H9 (cell line): ENCODE measurements at regions not wholly inside any gene's neighbourhood (a gene's known extent, or its start where the extent isn't known, plus 50 kb on each side); places are given as distances from the start of the nearest gene placed in this dataset.

Source experiments
- DNase-seq: peaks from one replicate; pipeline ENCODE4 v3.0.0-alpha.2; 2017
- H2AFZ ChIP-seq: one replicate; pipeline ENCODE4 v1.6.1; 2013; ENCODE audit warnings: mild to moderate bottlenecking, low read length, control low read depth, moderate library complexity
- H2AK5ac ChIP-seq: 2 replicates; pipeline ENCODE4 v1.6.1; 2013; ENCODE audit warnings: low read length, control low read depth, mixed read lengths; ENCODE audit not compliant: insufficient read length
- H2BK120ac ChIP-seq: one replicate; pipeline ENCODE4 v1.6.1; 2013; ENCODE audit warnings: low read depth, mild to moderate bottlenecking, low read length, control low read depth, inconsistent platforms; ENCODE audit not compliant: poor library complexity, severe bottlenecking
- H2BK12ac ChIP-seq: 2 replicates; pipeline ENCODE4 v1.6.1; 2013; ENCODE audit warnings: low read length, control low read depth, mixed read lengths, low read depth; ENCODE audit not compliant: insufficient read length
- H2BK15ac ChIP-seq: 2 replicates; pipeline ENCODE4 v1.6.1; 2013; ENCODE audit warnings: low read depth, low read length, control low read depth
- H2BK20ac ChIP-seq: one replicate; pipeline ENCODE4 v1.6.1; 2013; ENCODE audit warnings: low read depth, mild to moderate bottlenecking, low read length, control low read depth, inconsistent platforms; ENCODE audit not compliant: poor library complexity, severe bottlenecking
- H2BK5ac ChIP-seq: 2 replicates; pipeline ENCODE4 v1.6.1; 2013; ENCODE audit warnings: low read length, control low read depth, mixed read lengths; ENCODE audit not compliant: insufficient read length
- H3K14ac ChIP-seq: 2 replicates; pipeline ENCODE4 v1.6.1; 2013; ENCODE audit warnings: low read length, control low read depth; ENCODE audit not compliant: insufficient read depth
- H3K18ac ChIP-seq: 2 replicates; pipeline ENCODE4 v1.6.1; 2013; ENCODE audit warnings: low read depth, mild to moderate bottlenecking, mixed read lengths, low read length, control low read depth; ENCODE audit not compliant: insufficient read length
- H3K23ac ChIP-seq: 2 replicates; pipeline ENCODE4 v1.6.1; 2013; ENCODE audit warnings: low read length, control low read depth, mixed read lengths, low read depth; ENCODE audit not compliant: insufficient read length
- H3K23me2 ChIP-seq: 2 replicates; pipeline ENCODE4 v1.6.1; 2013; ENCODE audit warnings: low read depth, mild to moderate bottlenecking, mixed read lengths, low read length, control low read depth; ENCODE audit not compliant: insufficient read length, poor library complexity, severe bottlenecking
- H3K27ac ChIP-seq: 2 replicates; pipeline ENCODE4 v1.5.1; 2013; ENCODE audit warnings: low read length, control low read depth, mixed read lengths, low read depth; ENCODE audit not compliant: insufficient read length
- H3K27me3 ChIP-seq: 2 replicates; pipeline ENCODE4 v1.6.1; 2013; ENCODE audit warnings: low read length, control low read depth, inconsistent platforms; ENCODE audit not compliant: insufficient read depth
- H3K4ac ChIP-seq: 2 replicates; pipeline ENCODE4 v1.6.1; 2013; ENCODE audit warnings: low read depth, mild to moderate bottlenecking, control low read depth, inconsistent platforms, low read length, moderate library complexity
- H3K4me1 ChIP-seq: 2 replicates; pipeline ENCODE4 v1.6.1; 2013; ENCODE audit warnings: low read length, control low read depth, inconsistent platforms; ENCODE audit not compliant: insufficient read depth
- H3K4me2 ChIP-seq: 2 replicates; pipeline ENCODE4 v1.6.1; 2013; ENCODE audit warnings: low read length, control low read depth, mixed read lengths; ENCODE audit not compliant: insufficient read length, insufficient read depth
- H3K56ac ChIP-seq: 2 replicates; pipeline ENCODE4 v1.6.1; 2013; ENCODE audit warnings: low read depth, mild to moderate bottlenecking, mixed read lengths, low read length, control low read depth; ENCODE audit not compliant: insufficient read length
- H3K79me1 ChIP-seq: 2 replicates; pipeline ENCODE4 v1.6.1; 2013; ENCODE audit warnings: low read depth, mild to moderate bottlenecking, moderate library complexity, low read length, control low read depth, inconsistent platforms; ENCODE audit not compliant: insufficient read depth, poor library complexity, severe bottlenecking
- H3K79me2 ChIP-seq: 2 replicates; pipeline ENCODE4 v1.6.1; 2013; ENCODE audit warnings: low read length, control low read depth, inconsistent platforms; ENCODE audit not compliant: insufficient read depth
- H3K9ac ChIP-seq: 2 replicates; pipeline ENCODE4 v1.6.1; 2013; ENCODE audit warnings: low read length, control low read depth, mixed read lengths; ENCODE audit not compliant: insufficient read length; ENCODE audit errors: extremely low read depth
- H3K9me3 ChIP-seq: one replicate; pipeline ENCODE4 v1.6.1; 2013; ENCODE audit warnings: low read depth, low read length, inconsistent platforms; ENCODE audit not compliant: control insufficient read depth
- H3T11ph ChIP-seq: one replicate; pipeline ENCODE4 v1.6.1; 2013; ENCODE audit warnings: mild to moderate bottlenecking, low read length, control low read depth, inconsistent platforms
- H4K20me1 ChIP-seq: one replicate; pipeline ENCODE4 v1.6.1; 2013; ENCODE audit not compliant: control insufficient read depth, insufficient read length, insufficient read depth
- H4K5ac ChIP-seq: 2 replicates; pipeline ENCODE4 v1.6.1; 2013; ENCODE audit warnings: low read depth, mild to moderate bottlenecking, mixed read lengths, low read length, control low read depth; ENCODE audit not compliant: insufficient read length
- H4K8ac ChIP-seq: replicated peaks from 2 replicates; pipeline ENCODE4 v1.6.1; 2013; ENCODE audit warnings: low read length, control low read depth, mixed read lengths, low read depth; ENCODE audit not compliant: insufficient read length
- H4K91ac ChIP-seq: 2 replicates; pipeline ENCODE4 v1.6.1; 2013; ENCODE audit warnings: low read depth, mild to moderate bottlenecking, moderate library complexity, mixed read lengths, low read length, control low read depth; ENCODE audit not compliant: insufficient read length
- H3K27ac Mint-ChIP-seq, 3 experiments: 2 replicates in 2 of 3; 3 replicates in 1 of 3; pipeline ENCODE4 v1.8.0; 2020 to 2021; ENCODE audit warnings: mixed read lengths in 3 of 3, mild to moderate bottlenecking in 1 of 3, moderate library complexity in 1 of 3
- H3K27me3 Mint-ChIP-seq: 2 replicates; pipeline ENCODE4 v1.8.0; 2021; ENCODE audit warnings: low read depth, mild to moderate bottlenecking, moderate library complexity, mixed read lengths
- H3K36me3 Mint-ChIP-seq, 3 experiments: 2 replicates in 2 of 3; 3 replicates in 1 of 3; pipeline ENCODE4 v1.8.0; 2020 to 2021; ENCODE audit warnings: low read depth in 3 of 3, mixed read lengths in 3 of 3; ENCODE audit not compliant: insufficient read depth in 1 of 3
- H3K4me1 Mint-ChIP-seq, 2 experiments: 2 replicates each; pipeline ENCODE4 v1.8.0; 2020; ENCODE audit warnings: mixed read lengths in 2 of 2
- H3K4me3 Mint-ChIP-seq, 2 experiments: 2 replicates in 1 of 2; 3 replicates in 1 of 2; pipeline ENCODE4 v1.8.0; 2020 to 2021; ENCODE audit warnings: mild to moderate bottlenecking in 2 of 2, mixed read lengths in 2 of 2, moderate library complexity in 1 of 2
- H3K9me3 Mint-ChIP-seq, 2 experiments: 2 replicates in 1 of 2; 3 replicates in 1 of 2; pipeline ENCODE4 v1.8.0; 2020; ENCODE audit warnings: mild to moderate bottlenecking in 2 of 2, mixed read lengths in 2 of 2, moderate library complexity in 1 of 2
- CTCF ChIP-seq: fragments of 200-600 bp; sonication (generic); conservative IDR thresholded peaks from 3 replicates; pipeline ENCODE4 v1.8.0; 2021; ENCODE audit warnings: antibody characterized with exemption, mild to moderate bottlenecking
- WGBS: extraction: QIAGEN DNeasy Blood & Tissue Kit; methylation state at CpG from one replicate; pipeline ENCODE4 v1.1.7; 2013; ENCODE audit warnings: missing lambda C conversion rate, low lambda C conversion rate, mixed read lengths; ENCODE audit not compliant: insufficient read length; ENCODE audit errors: extremely low coverage; 5-methylcytosine and 5-hydroxymethylcytosine counted together

DNA sequence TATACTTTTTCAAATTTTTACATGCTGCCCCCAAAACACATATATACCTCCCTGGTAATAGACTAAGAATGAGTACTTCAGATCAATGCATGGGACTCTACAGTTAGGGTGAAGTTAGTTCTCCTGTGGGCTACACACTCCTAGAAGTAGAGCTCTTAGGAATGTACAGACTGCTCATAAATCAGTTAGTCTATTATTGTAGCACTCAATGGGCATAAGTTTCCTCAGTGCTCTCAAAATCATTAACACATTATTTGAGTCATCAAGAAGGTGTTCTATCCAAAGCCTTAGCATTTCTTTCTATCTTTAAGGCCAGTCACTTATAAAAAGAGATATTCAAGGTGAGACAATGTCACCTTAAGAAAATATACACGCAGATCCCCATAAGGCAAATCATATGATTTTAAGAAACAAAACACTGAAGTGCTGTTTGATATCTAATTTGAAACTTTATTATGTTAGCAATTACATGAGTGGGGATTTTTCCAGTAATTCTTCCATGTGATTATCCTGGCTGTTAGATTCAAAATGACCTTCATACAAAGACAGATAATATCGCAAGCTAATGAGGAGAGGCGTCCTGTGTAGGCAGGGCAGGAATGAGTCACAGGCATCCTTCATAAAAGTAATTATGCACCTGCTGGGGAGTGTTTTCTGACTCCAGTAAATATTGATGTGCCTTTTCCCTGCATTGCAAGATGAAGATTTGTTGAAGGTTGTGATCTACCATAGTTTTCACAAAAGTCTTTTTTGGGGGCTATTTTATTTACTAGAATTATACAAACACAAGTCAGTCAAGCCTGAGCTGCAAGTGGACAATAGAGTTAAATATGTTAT is 167.2 kb upstream of the ATP1B1 start:
- no peaks in the 10 kb centered on the region for H4K20me1 ChIP-seq
- H2BK5ac ChIP-seq: no peak overlapping the region
- H2AK5ac ChIP-seq: no peak overlapping the region
- H3K9ac ChIP-seq: no peak overlapping the region
- no peak overlapping the region for H3K4ac ChIP-seq
- no peak overlapping the region for H3K23ac ChIP-seq
- Mint-ChIP-seq H3K36me3 (no peaks in the 10 kb centered on the region; a peak in 1 of 7 replicates), H3K9me3 (no peaks in the 10 kb centered on the region), H3K4me3 (no peak overlapping the region), H3K27me3 (no peaks in the 10 kb centered on the region), H3K27ac (no peak overlapping the region), H3K4me1 (peaks cover 13 to 16% of the 10 kb centered on the region in 2 experiments)
- H3K14ac ChIP-seq: no peak overlapping the region
- H3T11ph ChIP-seq: no peak overlapping the region
- no peak overlapping the region for H3K4me2 ChIP-seq
- H2BK12ac ChIP-seq: no peak overlapping the region
- H3K56ac ChIP-seq: no peak overlapping the region
- TF ChIP-seq CTCF: no peak
- no peak overlapping the region for H3K18ac ChIP-seq
- H3K79me2 ChIP-seq: no peaks in the 10 kb centered on the region
- H3K4me1 ChIP-seq: peaks cover 3% of the 10 kb centered on the region; the same call in 1 of the 2 replicates
- no peak overlapping the region for H4K91ac ChIP-seq
- H2BK120ac ChIP-seq: no peak overlapping the region
- no peak overlapping the region for H2BK15ac ChIP-seq
- no peaks in the 10 kb centered on the region for H3K23me2 ChIP-seq
- no CpG with 5 or more reads among the region's 3 CpGs for WGBS
- H4K8ac ChIP-seq: no peak overlapping the region
- no peak overlapping the region for H2AFZ ChIP-seq
- H3K27me3 ChIP-seq: no peaks in the 10 kb centered on the region
- no peak overlapping the region for H3K27ac ChIP-seq
- no peak overlapping the region for H4K5ac ChIP-seq
- no peak overlapping the region for H2BK20ac ChIP-seq
- no peaks in the 10 kb centered on the region for H3K79me1 ChIP-seq
- DNase-seq: no peak
- no peaks in the 10 kb centered on the region for H3K9me3 ChIP-seq
